ENCODE measurements at regions not wholly inside any gene's neighbourhood (a gene's known extent, or its start where the extent isn't known, plus 50 kb on each side); places are given as distances from the start of the nearest gene placed in this dataset.

DNA sequence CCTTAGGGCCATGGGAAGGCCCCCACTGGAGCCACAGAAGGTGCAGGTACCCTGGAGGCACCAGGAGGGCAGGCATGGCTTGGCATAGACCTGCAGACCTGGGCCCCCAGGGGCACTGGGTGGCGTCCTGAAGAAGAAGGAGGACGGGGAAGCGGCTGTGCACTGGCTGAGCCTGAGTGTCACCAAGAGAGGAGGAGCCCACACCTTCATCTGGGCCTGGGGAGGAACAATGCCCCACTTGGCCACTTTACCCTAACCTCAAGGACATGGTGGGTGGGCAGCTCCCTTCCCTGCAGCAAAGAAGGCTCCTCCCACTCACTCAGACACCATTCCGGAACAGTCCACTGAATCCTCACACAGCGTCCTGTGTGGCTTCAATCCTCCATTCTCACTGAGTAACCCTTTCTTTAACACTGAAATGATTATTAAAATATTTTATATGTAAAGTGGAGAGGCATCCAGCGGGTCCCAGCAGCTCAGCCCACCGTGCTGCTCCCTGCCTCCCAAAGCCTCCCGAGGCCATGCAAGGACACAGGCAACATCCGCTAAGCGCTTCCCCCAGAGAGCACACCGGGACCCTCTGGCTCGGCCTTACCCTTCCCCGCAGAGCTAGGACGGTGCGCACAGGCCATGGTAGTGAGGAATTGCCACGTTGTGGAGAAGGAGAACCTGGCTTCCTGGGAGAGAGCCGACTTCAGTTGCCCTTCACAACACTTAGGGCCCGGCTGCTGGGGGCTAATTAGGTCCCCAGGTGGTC is 516.7 kb upstream of the MGMT start:
- TF ChIP-seq, protein P1, sequence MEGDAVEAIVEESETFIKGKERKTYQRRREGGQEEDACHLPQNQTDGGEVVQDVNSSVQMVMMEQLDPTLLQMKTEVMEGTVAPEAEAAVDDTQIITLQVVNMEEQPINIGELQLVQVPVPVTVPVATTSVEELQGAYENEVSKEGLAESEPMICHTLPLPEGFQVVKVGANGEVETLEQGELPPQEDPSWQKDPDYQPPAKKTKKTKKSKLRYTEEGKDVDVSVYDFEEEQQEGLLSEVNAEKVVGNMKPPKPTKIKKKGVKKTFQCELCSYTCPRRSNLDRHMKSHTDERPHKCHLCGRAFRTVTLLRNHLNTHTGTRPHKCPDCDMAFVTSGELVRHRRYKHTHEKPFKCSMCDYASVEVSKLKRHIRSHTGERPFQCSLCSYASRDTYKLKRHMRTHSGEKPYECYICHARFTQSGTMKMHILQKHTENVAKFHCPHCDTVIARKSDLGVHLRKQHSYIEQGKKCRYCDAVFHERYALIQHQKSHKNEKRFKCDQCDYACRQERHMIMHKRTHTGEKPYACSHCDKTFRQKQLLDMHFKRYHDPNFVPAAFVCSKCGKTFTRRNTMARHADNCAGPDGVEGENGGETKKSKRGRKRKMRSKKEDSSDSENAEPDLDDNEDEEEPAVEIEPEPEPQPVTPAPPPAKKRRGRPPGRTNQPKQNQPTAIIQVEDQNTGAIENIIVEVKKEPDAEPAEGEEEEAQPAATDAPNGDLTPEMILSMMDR (IDR thresholded peaks at IDR 0.05; ENCODE audit: borderline replicate concordance, extremely low read depth, low read length, poor library complexity, severe bottlenecking), result no peak
- no peak for TF ChIP-seq EZH2 (IDR thresholded peaks at IDR 0.05; ENCODE audit: borderline replicate concordance, low read depth, low read length, severe bottlenecking)
